ENCODE measurements at regions not wholly inside any gene's neighbourhood (a gene's known extent, or its start where the extent isn't known, plus 50 kb on each side); places are given as distances from the start of the nearest gene placed in this dataset.

- DNase-seq: no peak
Measured at GRCh38 chr14:64639340-64639821, 64.8 kb upstream of the PLEKHG3 start.

DNA sequence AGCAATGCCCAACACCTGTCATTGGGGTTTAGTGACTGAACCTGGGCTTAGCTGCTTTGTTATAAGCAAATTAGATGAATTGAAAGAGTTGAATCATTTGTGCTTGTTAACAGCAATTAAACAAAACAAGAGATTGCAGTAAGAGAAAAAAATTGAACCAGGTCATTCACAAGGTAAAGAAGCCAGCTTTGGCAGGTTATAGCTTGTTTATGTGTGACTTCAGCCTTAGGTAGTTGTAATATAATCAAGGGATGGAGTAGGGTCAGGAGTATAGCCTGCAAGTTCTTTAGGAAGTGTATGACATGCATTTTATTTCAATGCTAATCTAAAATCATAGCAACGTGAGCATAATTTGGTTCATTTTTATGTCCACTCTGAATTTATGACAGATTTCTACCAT lies 63.4 kb upstream of the PLEKHG3 start:
- no peak for DNase-seq

- DNase-seq: no peak
Measured at GRCh38 chr14:64641760-64642159, 62.5 kb upstream of the PLEKHG3 start.

- no peak for DNase-seq
Measured at GRCh38 chr14:64643709-64644108, 60.5 kb upstream of the PLEKHG3 start.

DNA sequence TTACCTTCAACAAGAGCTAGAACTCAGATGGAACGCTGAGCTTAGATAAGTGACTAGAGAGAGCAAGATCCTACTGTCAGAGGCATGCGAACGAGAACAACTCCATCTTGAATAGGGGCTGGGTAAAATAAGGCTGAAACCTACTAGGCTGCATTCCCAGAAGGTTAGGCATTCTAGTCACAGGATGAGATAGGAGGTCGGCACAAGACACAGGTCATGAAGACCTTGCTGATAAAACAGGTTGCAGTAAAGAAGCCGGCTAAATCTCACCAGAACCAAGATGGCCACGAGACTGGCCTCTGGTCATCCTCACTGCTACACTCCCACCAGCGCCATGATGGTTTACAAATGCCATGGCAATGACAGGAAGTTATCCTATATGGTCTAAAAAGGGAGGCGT lies 59.6 kb upstream of the PLEKHG3 start:
- no peak for DNase-seq

DNA sequence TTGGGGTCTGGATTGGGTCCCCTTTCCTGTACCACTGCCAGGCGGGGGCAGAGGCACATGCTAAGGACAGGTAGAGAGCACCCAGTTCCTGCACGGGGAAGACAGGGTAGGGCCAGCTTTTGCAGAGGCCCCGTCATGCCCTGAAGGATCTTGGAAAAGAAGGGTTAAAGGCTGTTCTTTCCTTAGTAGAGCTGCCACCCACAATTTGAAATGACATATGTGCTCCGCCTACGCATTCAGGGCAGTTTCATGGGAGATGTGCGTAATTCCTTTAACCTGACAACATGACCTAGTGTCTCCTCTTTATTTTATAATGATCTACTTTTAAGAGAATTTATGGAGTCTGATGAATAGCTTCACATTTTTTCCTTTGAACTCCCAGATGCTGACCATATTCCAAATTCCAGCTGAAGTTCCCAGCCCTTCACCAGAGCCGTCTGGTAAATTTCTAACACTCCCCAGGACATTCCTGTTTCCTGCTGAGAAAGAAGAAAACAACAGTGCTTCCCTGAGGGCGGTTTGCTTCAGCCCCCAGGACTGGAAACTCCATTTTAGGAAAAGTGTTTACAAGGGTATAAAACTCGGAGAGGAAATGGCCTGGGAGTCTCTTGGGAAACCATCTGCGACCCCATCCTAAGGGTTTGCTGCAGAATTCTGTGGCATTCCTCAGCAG lies 58.9 kb upstream of the PLEKHG3 start:
- DNase-seq: no peak

- DNase-seq: no peak
Measured at GRCh38 chr14:64646103-64646502, 58.1 kb upstream of the PLEKHG3 start.

DNA sequence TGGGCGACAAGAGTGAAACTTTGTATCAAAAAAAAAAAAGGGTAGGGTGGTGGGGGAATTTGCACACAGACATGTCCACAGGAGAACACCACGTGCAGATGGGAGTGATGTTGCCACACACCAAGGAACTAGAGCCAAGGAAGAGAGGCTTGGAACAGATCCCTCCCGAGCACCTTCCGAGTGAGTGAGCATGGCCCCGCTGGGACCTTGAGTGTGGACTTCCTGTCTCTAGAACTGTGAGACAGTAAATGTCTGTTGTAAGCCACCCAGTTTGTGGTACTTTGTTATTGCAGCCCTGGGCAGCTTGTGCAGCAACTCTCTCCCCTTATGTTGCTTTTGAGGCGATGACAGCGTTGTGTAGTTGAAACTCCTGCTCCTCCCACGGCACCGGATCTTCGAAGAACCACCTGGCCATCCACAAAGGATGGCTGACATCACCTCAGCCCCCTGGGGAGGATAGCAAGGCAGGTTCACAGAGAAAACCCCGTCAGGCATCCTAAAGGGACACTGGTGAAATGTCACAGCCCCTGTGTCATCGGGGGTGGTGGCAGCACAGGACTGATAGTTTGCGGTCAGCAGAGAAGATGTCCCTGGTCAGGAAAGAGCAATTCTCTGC lies 54.7 kb upstream of the PLEKHG3 start:
- DNase-seq: no peak

DNA sequence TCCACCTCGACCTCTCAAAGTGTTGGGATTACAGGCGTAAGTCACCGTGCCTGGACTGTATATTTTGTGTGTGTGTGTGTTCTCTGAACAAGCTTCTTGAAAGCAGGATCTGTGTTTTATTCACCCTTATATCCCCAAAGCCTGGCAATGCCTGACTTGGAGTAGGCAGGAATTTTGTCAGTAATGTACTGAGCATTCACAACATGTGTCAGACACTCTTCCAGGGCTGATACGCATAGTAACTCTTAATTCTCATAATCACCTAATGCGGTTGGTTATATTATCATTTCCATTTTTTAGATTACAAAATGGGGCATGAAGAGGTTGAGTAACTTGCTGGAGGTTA lies 50.4 kb upstream of the PLEKHG3 start:
- DNase-seq: no peak

DNA sequence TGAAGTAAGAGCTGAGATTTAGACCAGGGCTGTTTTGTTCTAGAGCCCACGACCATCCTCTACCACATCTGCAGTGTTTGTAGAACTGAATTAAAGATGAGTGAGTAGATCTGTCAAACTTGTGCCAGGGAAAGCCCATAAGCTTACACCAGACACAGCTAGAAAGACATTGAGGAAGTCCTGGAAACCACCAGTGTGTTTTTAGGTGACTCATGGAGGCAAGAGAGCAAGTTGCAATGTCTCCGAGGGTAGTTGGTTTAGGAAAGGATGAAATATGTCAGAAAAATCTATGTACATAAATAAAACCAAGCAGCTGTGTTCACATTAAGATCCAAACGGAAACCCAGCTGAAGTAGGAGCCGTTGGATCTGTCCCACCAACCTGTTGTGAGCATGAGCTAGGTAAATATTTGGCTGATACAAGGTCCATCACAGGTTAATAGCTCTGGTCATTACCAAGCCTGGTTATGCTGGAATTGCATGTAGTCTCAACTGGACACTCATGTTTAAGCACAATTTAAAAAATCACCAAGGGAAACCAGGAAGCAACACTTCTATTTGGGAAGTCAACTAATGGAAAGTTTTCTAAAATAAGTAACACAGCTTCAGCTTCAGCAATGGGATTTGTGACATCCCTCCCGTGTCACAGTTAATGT lies 49.9 kb upstream of the PLEKHG3 start:
- peak; percentile 41 for DNase-seq

All from NCI-H748 treated with DMSO at 0.1 percent for 48 hours (cell line).